ENCODE measurements at regions not wholly inside any gene's neighbourhood (a gene's known extent, or its start where the extent isn't known, plus 50 kb on each side); places are given as distances from the start of the nearest gene placed in this dataset.
"Not testable (repeated sequence)": the region's sequence is repeated elsewhere in the genome, so short reads cannot be mapped to it uniquely, and the experiment has no call there.

GRCh38 chr20:30570622-30571021 lies 686.8 kb upstream of the DEFB115 start:
- not testable (repeated sequence) for TF ChIP-seq CTCF, POLR2A (IDR thresholded peaks at IDR 0.05)

Data from heart left ventricle (tissue), 13 donors.